Gastrocnemius medialis (tissue), 4 donors: ENCODE measurements at regions not wholly inside any gene's neighbourhood (a gene's known extent, or its start where the extent isn't known, plus 50 kb on each side); places are given as distances from the start of the nearest gene placed in this dataset.

Experiments used
- CTCF ChIP-seq, 5 experiments: fragments of 450-650 bp in 3 of 5; fragments of 200-600 bp in 2 of 5; sonication (generic) in 2 of 5; IDR thresholded peaks in 4 of 5; conservative IDR thresholded peaks in 1 of 5; 1 replicate in 4 of 5; 2 replicates in 1 of 5; pipeline ENCODE4 v1.5.1; 2016 to 2019; ENCODE audit warnings: antibody characterized with exemption in 5 of 5, mild to moderate bottlenecking in 3 of 5, moderate library complexity in 3 of 5
- POLR2A ChIP-seq, 2 donors: fragments of 450-650 bp; IDR thresholded peaks; one replicate each; pipeline ENCODE4 v1.6.1; 2017; ENCODE audit warnings: antibody characterized with exemption in 2 of 2, mild to moderate bottlenecking in 2 of 2, moderate library complexity in 2 of 2

DNA sequence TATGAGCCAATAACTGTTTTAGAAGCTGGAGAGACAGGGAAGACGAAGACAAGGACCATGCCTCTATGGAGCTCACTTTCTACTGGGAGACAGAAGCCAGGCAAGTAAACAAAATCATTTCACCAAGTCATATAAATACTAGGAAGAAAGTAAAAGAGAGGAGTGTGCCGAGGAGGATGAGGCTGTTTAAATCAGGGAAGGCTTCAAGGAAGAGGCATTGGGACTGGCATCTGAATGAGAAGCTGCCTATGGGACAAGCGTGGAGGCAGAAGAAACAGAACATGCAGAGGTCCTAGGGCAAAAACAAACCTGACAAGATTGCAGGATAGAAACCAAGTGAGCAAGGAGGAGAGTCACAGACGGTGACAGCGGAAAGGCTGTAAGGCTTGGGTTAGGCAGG lies 68.1 kb upstream of the CPLX2 start:
- TF ChIP-seq CTCF (IDR thresholded peaks at IDR 0.05 in 4 of 5, conservative IDR thresholded peaks at IDR 0.05 in 1 of 5) (no peak), POLR2A (IDR thresholded peaks at IDR 0.05) (no peak)
